ENCODE measurements at regions not wholly inside any gene's neighbourhood (a gene's known extent, or its start where the extent isn't known, plus 50 kb on each side); places are given as distances from the start of the nearest gene placed in this dataset.

DNA sequence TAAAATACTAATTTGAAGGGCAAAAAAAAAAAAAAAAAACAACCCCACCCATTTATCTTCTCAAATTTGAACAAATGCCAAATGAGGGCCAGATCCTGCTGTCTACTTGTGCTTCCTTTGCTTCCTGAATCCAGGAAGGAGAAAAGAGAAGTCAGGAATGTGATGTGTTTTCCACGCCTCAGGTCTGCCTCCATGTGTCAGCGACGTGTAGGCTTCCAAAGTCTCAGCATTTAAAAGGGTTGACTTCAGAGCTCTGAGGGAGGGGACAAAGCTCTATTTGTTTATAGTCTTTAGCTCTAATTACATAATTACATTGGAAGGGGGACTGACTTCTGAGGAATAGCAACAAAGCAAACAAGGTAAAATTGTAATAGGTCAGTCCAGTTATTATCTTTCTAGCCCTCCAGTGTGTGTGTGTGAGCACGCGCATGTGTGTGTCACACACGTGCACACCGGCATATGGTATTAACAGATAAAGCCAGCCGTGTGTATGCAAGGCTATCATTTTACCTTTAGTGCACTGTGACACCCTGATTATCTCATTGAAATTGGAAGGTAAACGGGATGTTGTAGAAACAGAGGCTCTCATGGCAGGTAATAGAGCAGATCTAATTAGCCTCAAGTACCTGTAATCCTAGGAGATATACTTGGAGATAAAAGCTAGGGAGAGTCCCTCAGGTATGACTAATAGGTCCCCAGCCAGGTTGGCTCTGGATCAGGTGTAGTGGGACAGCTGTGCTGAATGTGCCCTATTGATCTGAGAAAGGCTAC, 911.4 kb upstream of the ZEB2 start:
- no peak overlapping the region for H3K4me3 ChIP-seq (ENCODE audit: low read length)
- no peak; the same call in 1 of the 2 replicates for TF ChIP-seq CTCF (conservative IDR thresholded peaks at IDR 0.05; ENCODE audit: low read length)
- DNase-seq (ENCODE audit: low read depth): no peak

- DNase-seq (ENCODE audit: low read depth): no peak
- no peak for TF ChIP-seq CTCF (conservative IDR thresholded peaks at IDR 0.05; ENCODE audit: low read length)
Observed at GRCh38 chr2:145423809-145424208, 903.9 kb upstream of the ZEB2 start.

DNA sequence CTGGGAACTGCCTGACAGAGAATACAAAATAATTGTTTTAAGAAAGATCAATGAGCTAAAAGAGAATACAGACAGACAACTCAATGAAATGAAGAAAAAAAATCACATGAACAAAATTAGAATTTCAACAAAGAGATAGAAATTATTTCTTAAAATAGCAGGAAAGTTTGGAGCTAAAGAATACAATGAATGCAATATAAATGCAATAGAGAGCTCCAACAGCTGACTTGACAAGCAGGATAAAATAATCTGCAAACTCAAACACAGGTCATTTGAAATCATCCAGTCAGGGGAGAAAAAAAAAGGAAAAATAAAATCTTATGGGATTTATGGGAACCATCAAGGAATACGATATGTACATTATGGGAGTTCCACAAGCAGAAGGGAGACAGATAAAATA, 902.7 kb upstream of the ZEB2 start:
- no peak overlapping the region for H3K4me3 ChIP-seq (ENCODE audit: low read length)
- no peak for TF ChIP-seq CTCF (conservative IDR thresholded peaks at IDR 0.05; ENCODE audit: low read length)
- DNase-seq (ENCODE audit: low read depth): no peak

More at GRCh38 chr2:145423809-145424208, 903.9 kb upstream of the ZEB2 start:
- no peak overlapping the region for H3K4me3 ChIP-seq (ENCODE audit: low read length)

DNA sequence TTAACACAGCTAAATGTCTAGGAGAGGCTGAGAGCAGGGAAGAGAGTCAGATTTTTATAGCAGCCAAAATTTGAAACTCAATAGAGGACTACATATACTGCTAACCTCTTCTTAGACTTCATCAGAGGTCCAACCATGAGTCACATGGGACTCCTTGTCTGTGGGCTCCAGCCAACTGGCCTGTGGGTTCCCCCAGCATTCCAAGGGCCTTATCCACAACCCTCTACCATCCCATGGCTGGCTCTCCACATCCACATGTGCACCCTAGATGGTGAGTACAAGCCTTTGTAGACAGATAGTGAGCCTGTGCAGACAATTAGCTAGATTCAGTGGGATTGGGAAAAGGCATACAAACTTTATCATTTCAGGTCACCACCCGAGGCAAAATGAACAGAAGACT, 901.9 kb upstream of the ZEB2 start:
- DNase-seq (ENCODE audit: low read depth): peak; percentile 30
- H3K4me3 ChIP-seq (ENCODE audit: low read length): no peak overlapping the region
- no peak for TF ChIP-seq CTCF (conservative IDR thresholded peaks at IDR 0.05; ENCODE audit: low read length)

DNA sequence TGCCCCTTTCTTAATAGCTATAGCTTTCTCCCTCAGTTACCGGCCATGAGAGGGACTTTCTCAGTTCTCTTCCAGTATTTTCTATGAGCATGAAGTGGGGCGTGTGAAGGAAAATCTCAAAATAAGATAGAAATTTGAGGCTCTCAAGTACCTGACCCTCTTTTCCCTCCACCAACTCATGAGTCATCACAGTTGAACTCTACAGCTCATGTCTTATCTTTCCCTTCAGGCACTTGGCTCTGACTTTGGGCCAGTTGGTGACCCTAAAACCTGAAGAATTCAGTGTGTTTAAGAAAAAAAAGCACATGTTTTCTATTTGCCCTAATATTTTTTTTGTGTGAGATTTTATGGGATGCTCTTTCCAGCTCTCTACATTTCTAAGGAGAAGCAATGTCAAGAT, 896.7 kb upstream of the ZEB2 start:
- no peak for TF ChIP-seq CTCF (conservative IDR thresholded peaks at IDR 0.05; ENCODE audit: low read length)
- DNase-seq (ENCODE audit: low read depth): no peak
- H3K4me3 ChIP-seq (ENCODE audit: low read length): no peak overlapping the region

- H3K4me3 ChIP-seq (ENCODE audit: low read length): no peak overlapping the region
- no peak for DNase-seq (ENCODE audit: low read depth)
- no peak for TF ChIP-seq CTCF (conservative IDR thresholded peaks at IDR 0.05; ENCODE audit: low read length)
Observed at GRCh38 chr2:145415151-145415550, 895.2 kb upstream of the ZEB2 start.

DNA sequence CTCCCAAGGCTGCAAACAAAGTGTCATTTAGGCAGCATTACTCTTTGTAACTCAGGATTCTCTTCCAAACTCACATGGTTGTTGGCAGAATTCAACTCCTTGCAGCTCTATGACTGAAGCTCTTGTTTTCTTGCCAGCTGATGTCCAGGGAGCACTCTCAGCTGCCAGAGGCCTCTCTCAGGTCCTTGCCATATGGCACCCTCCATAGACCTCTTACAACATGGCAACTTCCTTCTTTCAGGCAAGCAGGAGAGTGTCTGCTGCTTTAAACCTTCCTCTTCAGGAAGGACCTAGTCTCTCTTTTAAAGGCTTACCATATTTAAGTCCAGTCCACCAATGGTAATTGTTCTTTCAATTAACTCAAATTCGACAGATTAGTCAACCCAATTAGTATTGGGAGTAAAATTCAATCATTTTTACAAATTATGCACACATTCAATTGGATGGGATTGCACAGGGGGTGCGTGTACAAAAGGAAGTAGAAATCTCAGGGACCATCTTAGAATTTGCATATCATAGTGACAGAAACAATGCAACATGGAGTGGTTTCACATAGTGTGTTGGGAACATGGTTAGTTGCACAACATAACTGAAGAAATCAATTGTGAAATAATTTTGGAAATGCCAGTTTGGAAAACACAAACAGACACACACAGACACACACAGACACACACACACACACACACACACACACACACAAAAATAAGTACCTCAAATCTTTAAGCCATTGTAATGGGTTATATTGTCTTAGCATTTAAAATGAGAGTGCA, 893.5 kb upstream of the ZEB2 start:
- no peak overlapping the region for H3K4me3 ChIP-seq (ENCODE audit: low read length)
- DNase-seq (ENCODE audit: low read depth): no peak
- TF ChIP-seq CTCF (conservative IDR thresholded peaks at IDR 0.05; ENCODE audit: low read length): no peak
